Cardiac septum (tissue), 1 donor: ENCODE measurements at regions not wholly inside any gene's neighbourhood (a gene's known extent, or its start where the extent isn't known, plus 50 kb on each side); places are given as distances from the start of the nearest gene placed in this dataset.

Experiments
- DNase-seq: peaks from one replicate; pipeline ENCODE4 v3.0.0-alpha.2; 2020; ENCODE audit warnings: low spot score
- intact Hi-C: fragments of 100-400 bp; cut with DNase I; formaldehyde crosslinking; loops from one replicate; pipeline ENCODE4 v1.14.0; 2022
- donor health status: DM: no; HTN: no; CAD: no.

DNA sequence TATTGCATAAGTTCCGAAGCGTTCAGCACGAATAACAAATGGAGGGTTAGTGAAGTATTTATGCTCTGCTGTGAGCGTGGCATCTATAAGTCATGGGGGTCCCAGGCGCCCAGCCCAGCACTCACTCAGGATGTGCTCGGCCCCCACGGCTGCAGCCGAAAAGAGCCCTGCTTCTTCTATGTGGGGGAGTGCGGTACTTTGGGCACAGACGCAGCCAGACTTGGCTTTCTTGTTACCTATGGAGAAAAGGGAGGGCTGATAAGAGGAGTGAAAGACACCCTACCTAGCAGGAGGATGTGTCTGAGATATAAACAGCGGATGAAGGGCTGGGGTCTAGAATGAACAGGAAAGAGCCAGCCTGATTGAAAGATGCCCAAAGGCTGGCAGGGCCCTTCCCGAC lies 51.4 kb downstream of the MRPL36 start:
- intact Hi-C loops, result no loop called here
- peak; percentile 35 for DNase-seq

- intact Hi-C loops, result no loop called here
- peak; percentile 31 for DNase-seq
Measured at GRCh38 chr5:1747803-1748085, 51.9 kb downstream of the MRPL36 start.

- intact Hi-C loops, result no loop called here
- no peak for DNase-seq
Measured at GRCh38 chr5:1747079-1747802, 52.4 kb downstream of the MRPL36 start.

GRCh38 chr5:1746371-1747078 lies 53.1 kb downstream of the MRPL36 start:
- DNase-seq, result peak; percentile 56
- intact Hi-C loops, result no loop called here

DNA sequence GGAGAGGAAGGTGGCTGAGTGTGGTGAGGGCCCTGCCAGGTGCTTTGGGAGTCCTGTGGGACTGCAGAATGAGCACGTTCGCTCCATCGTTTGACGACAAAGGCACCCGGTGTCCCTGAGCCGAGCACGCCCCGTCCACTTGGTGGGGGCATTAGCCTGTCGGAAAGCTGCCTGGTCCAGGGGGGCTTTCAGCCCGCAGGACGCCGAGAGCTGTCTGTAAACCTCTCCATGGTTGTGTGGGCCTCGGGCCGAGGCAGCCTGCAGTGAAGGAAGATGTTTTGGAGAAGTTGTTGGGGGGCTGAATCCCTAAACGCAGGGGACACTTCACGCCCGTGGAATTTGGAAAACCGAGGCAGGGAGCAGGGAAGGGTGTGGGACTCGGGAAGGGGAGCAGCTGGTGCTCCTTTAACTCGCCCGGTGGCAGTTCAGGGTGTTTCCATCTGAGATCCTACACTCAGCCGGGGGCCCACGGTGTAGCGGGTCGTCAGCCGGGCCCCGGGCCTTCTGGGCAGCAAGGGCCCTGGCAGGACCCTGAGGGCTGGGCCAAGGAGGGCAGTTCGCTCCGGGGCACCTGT lies 53.8 kb downstream of the MRPL36 start:
- DNase-seq, result peak; percentile 71
- intact Hi-C loops, result no loop called here

GRCh38 chr5:1745123-1745795 lies 54.4 kb downstream of the MRPL36 start:
- peak; percentile 62 for DNase-seq
- intact Hi-C loops, result no loop called here

DNA sequence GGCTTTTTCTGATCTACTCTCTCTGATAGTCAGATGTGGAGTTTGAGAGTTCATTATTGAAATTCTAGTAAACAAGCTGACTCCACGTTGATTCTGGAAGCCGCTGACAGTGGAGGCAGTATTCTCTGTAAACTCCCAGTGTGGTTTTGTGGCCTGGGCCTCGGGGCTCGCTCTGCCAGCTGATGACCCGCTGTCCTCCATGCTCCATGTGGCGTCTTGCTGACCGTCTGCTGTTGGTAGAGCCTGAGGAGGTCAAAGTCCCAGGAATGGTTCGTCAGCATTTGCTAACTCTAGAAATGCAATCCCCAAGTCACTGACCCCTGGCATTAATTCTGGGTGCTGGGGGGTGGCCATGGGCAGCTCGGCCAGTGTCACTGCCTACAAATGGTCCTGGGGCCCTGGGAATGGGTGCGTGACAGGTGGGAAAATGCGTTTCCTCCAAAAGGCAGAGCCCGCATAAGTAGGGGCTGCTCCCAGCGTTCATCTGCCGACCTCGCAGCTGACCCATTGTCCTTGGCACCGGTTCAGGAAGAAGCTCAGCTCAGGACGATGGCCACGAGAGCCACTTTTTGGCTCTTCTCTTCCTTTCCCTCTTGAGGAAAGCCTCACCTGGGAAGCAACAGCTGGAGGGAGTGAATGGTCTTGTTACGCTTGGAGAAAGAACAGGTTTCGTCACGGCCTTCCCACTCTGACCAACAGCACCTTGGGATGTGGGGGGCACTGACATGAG lies 55.1 kb downstream of the MRPL36 start:
- peak; percentile 66 for DNase-seq
- intact Hi-C loops, result no loop called here

GRCh38 chr5:1743769-1744085 lies 55.9 kb downstream of the MRPL36 start:
- peak; percentile 75 for DNase-seq

DNA sequence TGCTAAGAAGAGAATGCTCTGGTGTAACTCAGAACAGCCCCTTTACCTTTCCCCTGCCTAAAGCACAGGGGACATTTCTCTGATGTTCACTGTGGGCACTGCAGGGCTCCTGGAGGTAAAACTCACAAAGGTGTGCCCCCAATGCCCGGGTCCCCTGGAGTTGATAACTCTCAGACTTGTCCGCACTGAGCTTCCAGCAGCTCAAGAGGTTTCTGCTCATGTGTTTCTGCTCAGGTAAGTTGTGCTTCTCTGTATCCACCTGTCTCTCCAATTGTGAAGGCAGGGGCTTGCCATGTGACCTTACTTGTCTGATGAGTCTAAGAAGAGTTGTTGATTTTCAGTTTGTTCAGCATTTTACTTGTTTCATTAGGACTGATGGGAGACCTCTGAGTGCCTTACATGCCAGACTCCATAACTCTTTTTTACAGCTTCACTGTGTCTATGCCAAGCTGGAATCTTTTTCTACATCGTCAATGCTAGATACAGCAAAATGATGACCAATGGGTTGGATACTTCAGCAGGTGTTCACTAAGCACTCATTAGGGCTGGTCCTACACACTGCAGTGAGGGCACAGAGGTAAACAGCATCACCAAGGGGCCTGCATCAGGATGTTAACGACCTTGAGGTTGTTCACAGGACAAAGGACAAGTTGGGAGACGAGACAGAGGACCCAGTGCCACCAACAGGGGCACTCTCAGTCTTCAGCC lies 56.4 kb downstream of the MRPL36 start:
- intact Hi-C loops, result no loop called here
- peak; percentile 44 for DNase-seq

More at GRCh38 chr5:1743769-1744085, 55.9 kb downstream of the MRPL36 start:
- intact Hi-C loops, result no loop called here

GRCh38 chr5:1737790-1738405 lies 61.7 kb downstream of the MRPL36 start:
- DNase-seq, result peak; percentile 19

GRCh38 chr5:1736889-1737711 lies 62.5 kb downstream of the MRPL36 start:
- peak; percentile 72 for DNase-seq

More at GRCh38 chr5:1737790-1738405, 61.7 kb downstream of the MRPL36 start:
- intact Hi-C loops, result loop anchor here (5.0 kb wide), 1 partner anchor 826 kb away; no protein-coding TSS in a partner anchor

GRCh38 chr5:1736065-1736464 lies 63.6 kb downstream of the MRPL36 start:
- intact Hi-C loops, result loop anchor here (5.0 kb wide), 1 partner anchor 824 kb away; no protein-coding TSS in a partner anchor
- no peak for DNase-seq

More at GRCh38 chr5:1736889-1737711, 62.5 kb downstream of the MRPL36 start:
- intact Hi-C loops, result loop anchor here (5.0 kb wide), 1 partner anchor 825 kb away; no protein-coding TSS in a partner anchor

DNA sequence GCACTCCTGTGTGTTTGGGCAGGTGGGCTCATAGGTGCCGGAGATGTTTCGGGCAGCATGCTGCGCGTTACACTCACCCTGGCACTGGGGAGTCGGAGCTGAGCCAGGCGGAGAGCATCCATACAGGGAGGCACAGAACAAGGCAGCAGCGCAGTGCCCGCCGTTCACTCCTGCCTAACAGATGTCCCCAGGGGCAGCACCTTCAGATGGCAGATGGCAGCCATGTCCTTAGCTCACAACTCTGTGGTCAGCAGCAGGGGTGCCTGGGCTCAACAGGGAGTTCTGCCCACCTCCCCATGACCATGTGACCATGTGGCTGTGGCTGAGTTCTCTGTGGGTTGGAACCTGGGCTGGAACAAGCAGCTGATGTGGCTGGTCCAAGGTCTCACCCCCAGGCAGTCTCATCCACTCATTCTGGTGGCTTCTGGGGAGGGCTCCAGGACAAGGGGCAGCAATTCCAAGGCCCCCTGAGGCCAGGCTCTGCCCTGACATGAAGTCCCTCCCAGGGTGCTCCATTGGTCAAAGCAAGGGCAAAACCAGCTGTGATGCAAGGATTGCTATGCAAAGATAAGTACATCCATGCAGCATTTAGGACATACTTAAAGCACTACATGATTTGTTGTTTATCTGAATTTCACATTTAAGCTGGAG lies 64.2 kb downstream of the MRPL36 start:
- DNase-seq, result no peak
- intact Hi-C loops, result loop anchor here (5.0 kb wide), 1 partner anchor 823 kb away; no protein-coding TSS in a partner anchor

GRCh38 chr5:1734908-1735289 lies 64.7 kb downstream of the MRPL36 start:
- intact Hi-C loops, result loop anchor here (5.0 kb wide), 1 partner anchor 823 kb away; no protein-coding TSS in a partner anchor
- no peak for DNase-seq

- peak; percentile 74 for DNase-seq
- intact Hi-C loops, result no loop called here
Measured at GRCh38 chr5:1734271-1734907, 65.2 kb downstream of the MRPL36 start.

- DNase-seq, result peak; percentile 38
- intact Hi-C loops, result no loop called here
Measured at GRCh38 chr5:1733369-1733768, 66.3 kb downstream of the MRPL36 start.

GRCh38 chr5:1732945-1733344 lies 66.7 kb downstream of the MRPL36 start:
- peak; percentile 49 for DNase-seq
- intact Hi-C loops, result no loop called here
